ENCODE measurements at regions not wholly inside any gene's neighbourhood (a gene's known extent, or its start where the extent isn't known, plus 50 kb on each side); places are given as distances from the start of the nearest gene placed in this dataset.

DNA sequence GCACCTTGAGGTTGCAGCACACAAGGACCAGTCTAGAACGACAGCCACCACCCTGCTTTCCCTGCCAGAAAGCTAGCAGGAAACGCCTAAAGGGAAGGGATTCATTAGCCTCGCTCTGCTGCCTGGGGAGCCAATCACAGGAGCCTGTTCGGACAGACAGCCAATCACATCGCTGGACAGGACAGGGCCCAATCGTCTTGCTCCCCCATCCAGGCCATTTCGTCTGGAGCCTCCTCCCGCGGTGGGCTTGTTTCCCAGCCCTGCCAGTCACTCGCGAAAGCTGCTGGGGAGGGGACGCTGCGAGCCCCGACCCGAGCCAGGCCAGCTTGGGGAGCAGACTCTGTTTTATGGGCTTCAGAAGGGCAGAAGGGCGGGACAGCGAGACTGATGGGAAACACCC, 79.8 kb upstream of the NCAM1 start:
- peak overlapping the region in 1 of 4 experiments; percentile 48; a peak in 1 of 7 replicates for H3K9ac ChIP-seq (replicated peaks in 1 of 4; ENCODE audit: extremely low read depth in 1 of 4, low read depth in 3 of 4, low read length in 3 of 4)
- H3K79me1 ChIP-seq (ENCODE audit: low read depth, low read length) = no peaks in the 10 kb centered on the region; the same call in 1 of the 2 replicates
- WGBS, 2 experiments (ENCODE audit: extremely low coverage in 1 of 2, insufficient coverage in 1 of 2, insufficient read length in 1 of 2, insufficient replicate concordance in 2 of 2, low coverage in 1 of 2, low lambda C conversion rate in 2 of 2, missing lambda C conversion rate in 1 of 2) = 29% methylated on average over 17 of the region's 17 CpGs; no CpG with 5 or more reads in 1 of the 2 experiments
- ChIA-PET CTCF (ENCODE audit: partially characterized antibody) (no interaction called here), POLR2A (ENCODE audit: partially characterized antibody) (interaction anchor here (1.5 kb wide), 1 partner anchor 14 kb away, joined by 3 read pairs; no protein-coding TSS in a partner anchor)
- H3K27ac ChIP-seq (ENCODE audit: low read depth, low read length) = no peak overlapping the region
- no peak overlapping the region for H3K4ac ChIP-seq (replicated peaks; ENCODE audit: insufficient read length, low read depth, low read length)
- no peak overlapping the region for H2AK5ac ChIP-seq (ENCODE audit: low read depth, low read length)
- H3K36me3 ChIP-seq (ENCODE audit: control insufficient read depth in 2 of 4, insufficient read depth in 4 of 4, low read length in 3 of 4) = no peaks in the 10 kb centered on the region
- peaks cover 0 to 11% (median 3%) of the 10 kb centered on the region in 4 experiments; a peak in 6 of 7 replicates for H3K4me1 ChIP-seq (replicated peaks in 1 of 4; ENCODE audit: control insufficient read depth in 3 of 4, insufficient read depth in 4 of 4, low read length in 3 of 4)
- no peak overlapping the region for H2BK20ac ChIP-seq (ENCODE audit: low read length)
- peak overlapping the region; percentile 24 for H4K5ac ChIP-seq (ENCODE audit: insufficient read length, low read depth, low read length)
- H2BK5ac ChIP-seq (ENCODE audit: low read depth, low read length) = no peak overlapping the region; the same call in 1 of the 2 replicates
- no peaks in the 10 kb centered on the region for H3K23me2 ChIP-seq (ENCODE audit: low read depth, low read length)
- no peak overlapping the region for H2BK15ac ChIP-seq (ENCODE audit: low read length)
- H3K18ac ChIP-seq (ENCODE audit: extremely low read depth, low read length) = no peak overlapping the region
- H2BK12ac ChIP-seq (ENCODE audit: low read depth, low read length) = no peak overlapping the region
- no peaks in the 10 kb centered on the region for H3K9me3 ChIP-seq (ENCODE audit: insufficient read depth in 2 of 2, low read depth in 1 of 2, low read length in 1 of 2)
- peak overlapping the region; percentile 50 to 70 for H3K4me2 ChIP-seq (ENCODE audit: insufficient read depth in 1 of 2, low read depth in 2 of 2, low read length in 2 of 2)
- H3K27me3 ChIP-seq (replicated peaks in 1 of 4; ENCODE audit: control insufficient read depth in 3 of 4, extremely low read depth in 1 of 4, insufficient read depth in 3 of 4, low read length in 3 of 4) = peaks cover 0 to 5% (median 2%) of the 10 kb centered on the region in 4 experiments; a peak in 4 of 7 replicates
- FAIRE-seq (peak; percentile 55), DNase-seq (ENCODE audit: low read depth in 1 of 2, low spot score in 2 of 2) (peak; percentile 7 to 83)
- H4K91ac ChIP-seq (replicated peaks; ENCODE audit: insufficient read length, low read length) = no peak overlapping the region
- H3K4me3 ChIP-seq (ENCODE audit: extremely low read depth in 1 of 4, insufficient read depth in 2 of 4, low read depth in 3 of 4, low read length in 4 of 4) = peak overlapping the region; percentile 31 to 57 (median 38); a peak in 6 of 8 replicates
- no peak overlapping the region for H4K8ac ChIP-seq (ENCODE audit: extremely low read depth, insufficient read depth, low read length)
- H3K23ac ChIP-seq (ENCODE audit: insufficient read length) = no peak overlapping the region
- H4K20me1 ChIP-seq (replicated peaks in 1 of 2; ENCODE audit: control insufficient read depth in 1 of 2, insufficient read depth in 2 of 2, low read length in 2 of 2) = no peaks in the 10 kb centered on the region
- no peak overlapping the region for H2BK120ac ChIP-seq (replicated peaks; ENCODE audit: low read depth, low read length)
- H3K79me2 ChIP-seq (ENCODE audit: control insufficient read depth in 1 of 2, insufficient read depth in 2 of 2, low read length in 2 of 2) = no peaks in the 10 kb centered on the region
- peak overlapping the region; percentile 100 for H2AFZ ChIP-seq (ENCODE audit: low read length)
- no peak overlapping the region for H3K56ac ChIP-seq (replicated peaks; ENCODE audit: insufficient read length, low read depth, low read length)
- H3K14ac ChIP-seq (ENCODE audit: insufficient read length) = no peak overlapping the region
- TF ChIP-seq RBBP5 (IDR thresholded peaks at IDR 0.05; ENCODE audit: borderline replicate concordance, low read depth, low read length) = no peak
- TF ChIP-seq CHD2 (IDR thresholded peaks at IDR 0.05; ENCODE audit: low read length) = 0 out of 2 replicates have a peak, but pooled peaks have one; percentile 44
- TF ChIP-seq SP1 (IDR thresholded peaks at IDR 0.05; ENCODE audit: low read depth, low read length) = peak; percentile 91
- TF ChIP-seq ATF3 (IDR thresholded peaks at IDR 0.05; ENCODE audit: insufficient read depth, low read depth, low read length) = no peak
- TF ChIP-seq MAX (IDR thresholded peaks at IDR 0.05) = peak; percentile 9; the same call in 1 of the 2 replicates
- TF ChIP-seq POLR2A (IDR thresholded peaks at IDR 0.05; ENCODE audit: control extremely low read depth in 1 of 2, low read depth in 2 of 2, low read length in 2 of 2) = peak in 1 of 2 experiments; percentile 21; a peak in 1 of 3 replicates
- TF ChIP-seq TAF1 (IDR thresholded peaks at IDR 0.05; ENCODE audit: low read depth, low read length) = peak; percentile 59; the same call in 1 of the 2 replicates

Data from H1 (cell line).